Thyroid gland (tissue), 4 donors: ENCODE measurements at regions not wholly inside any gene's neighbourhood (a gene's known extent, or its start where the extent isn't known, plus 50 kb on each side); places are given as distances from the start of the nearest gene placed in this dataset.

ENCODE experiments used
- CTCF ChIP-seq, 6 experiments: fragments of 200-600 bp in 3 of 6; fragments of 450-650 bp in 3 of 6; sonication (generic) in 3 of 6; IDR thresholded peaks; one replicate each; pipeline ENCODE4 v1.5.1; 2016 to 2019; ENCODE audit warnings: antibody characterized with exemption in 6 of 6, mild to moderate bottlenecking in 2 of 6, inconsistent platforms in 1 of 6, moderate library complexity in 1 of 6
- POLR2A ChIP-seq, 2 donors: fragments of 450-650 bp; IDR thresholded peaks; one replicate each; pipeline ENCODE4 v1.6.1; 2017; ENCODE audit warnings: antibody characterized with exemption in 2 of 2, mild to moderate bottlenecking in 2 of 2, moderate library complexity in 1 of 2

DNA sequence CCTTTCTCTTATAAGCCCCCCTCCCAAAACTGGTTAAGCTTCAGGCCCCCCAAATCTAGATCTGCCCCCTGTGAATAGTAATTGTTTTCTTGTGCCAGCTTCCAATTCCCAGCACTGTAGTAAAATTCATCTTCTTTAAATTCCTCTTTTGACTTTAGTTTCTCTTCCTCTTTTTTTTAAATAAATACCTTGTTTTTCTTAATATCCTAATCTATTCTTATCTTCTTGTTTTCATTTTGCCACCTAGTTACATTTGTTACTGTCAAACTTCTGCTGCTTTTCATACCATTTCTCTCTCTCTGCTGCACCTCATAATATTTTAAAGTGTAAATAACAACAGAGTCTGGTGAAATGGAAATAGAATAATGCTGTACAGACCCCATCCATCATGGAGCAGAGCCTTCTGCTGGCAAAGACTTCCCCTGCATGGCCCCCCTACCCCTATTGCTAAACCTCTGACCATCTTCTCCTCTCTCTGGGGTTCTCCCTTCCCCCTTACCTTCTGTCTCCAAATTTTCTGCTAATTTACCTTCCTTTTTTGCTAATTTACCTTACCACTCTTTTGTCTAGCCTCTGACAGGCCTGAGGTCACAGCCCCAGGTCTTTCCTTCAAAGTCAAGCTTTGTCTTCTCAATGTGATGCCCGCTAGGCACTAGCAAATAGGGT lies 94.9 kb upstream of the PAPOLG start:
- TF ChIP-seq CTCF (IDR thresholded peaks at IDR 0.05), result no peak
- TF ChIP-seq POLR2A (IDR thresholded peaks at IDR 0.05), result no peak
